ENCODE measurements at regions not wholly inside any gene's neighbourhood (a gene's known extent, or its start where the extent isn't known, plus 50 kb on each side); places are given as distances from the start of the nearest gene placed in this dataset.

DNA sequence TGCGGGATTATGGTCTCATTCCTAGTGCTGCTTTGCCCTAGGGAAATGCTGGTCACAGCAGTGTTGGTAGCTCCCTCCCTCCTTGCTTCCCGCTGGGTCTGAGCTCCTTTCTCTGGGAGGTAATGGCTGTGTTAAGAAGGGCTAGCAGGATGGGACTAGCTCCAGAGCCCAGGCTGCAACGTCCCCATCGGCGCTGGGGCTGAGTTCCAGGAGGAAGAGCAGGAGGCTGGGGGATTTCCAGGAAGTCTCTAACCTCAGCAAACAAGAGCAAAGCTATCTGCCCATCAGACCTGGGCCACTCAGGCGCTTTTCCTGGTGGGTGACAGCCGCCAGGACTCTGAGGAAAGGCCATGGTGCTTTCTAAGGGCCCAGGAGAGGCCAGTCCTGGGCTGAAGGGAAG lies 174.2 kb downstream of the DLL1 start:
- Histone ChIP-seq H3K4me3 (replicated peaks in 1 of 3; ENCODE audit: insufficient read depth in 1 of 3, low read depth in 1 of 3, low read length in 3 of 3) (no peak overlapping the region), H3K27me3 (ENCODE audit: control insufficient read depth in 2 of 2, insufficient read depth in 2 of 2, low read length in 2 of 2) (no peaks in the 10 kb centered on the region), H3K4me2 (ENCODE audit: insufficient read depth, low read length) (no peak overlapping the region), H3K9ac (replicated peaks; ENCODE audit: extremely low read depth, insufficient read depth, low read length) (no peak overlapping the region), H4K20me1 (replicated peaks; ENCODE audit: control insufficient read depth, extremely low read depth, insufficient read depth, low read length) (no peaks in the 10 kb centered on the region), H3K9me3 (replicated peaks; ENCODE audit: control insufficient read depth, insufficient read depth, low read length) (no peaks in the 10 kb centered on the region), H3K36me3 (ENCODE audit: control insufficient read depth in 2 of 2, extremely low read depth in 1 of 2, insufficient read depth in 2 of 2, low read length in 2 of 2) (no peaks in the 10 kb centered on the region), H3K9me1 (replicated peaks; ENCODE audit: control insufficient read depth, extremely low read depth, insufficient read depth, low read length) (no peaks in the 10 kb centered on the region), H3K4me1 (ENCODE audit: control insufficient read depth, extremely low read depth, insufficient read depth, low read length) (no peaks in the 10 kb centered on the region), H3K79me2 (ENCODE audit: control insufficient read depth, insufficient read depth, low read length) (no peaks in the 10 kb centered on the region), H2AFZ (ENCODE audit: low read depth, low read length) (no peak overlapping the region), H3K27ac (ENCODE audit: insufficient read depth, low read depth, low read length) (no peak overlapping the region)
- ChIA-PET POLR2A (no interaction called here), CTCF (no interaction called here)
- FAIRE-seq (no peak), DNase-seq (ENCODE audit: low read depth, low spot score) (no peak)
- dilution Hi-C loops (cut with MboI; ENCODE audit: extremely low pct_ligation_motif_present, low sequenced_read_pairs) (no loop called here), intact Hi-C loops (cut with micrococcal nuclease) (no loop called here)
- TF ChIP-seq FOS (IDR thresholded peaks at IDR 0.05; ENCODE audit: borderline replicate concordance, insufficient read depth, low read length) (no peak), GATA2 (IDR thresholded peaks at IDR 0.05; ENCODE audit: insufficient read depth, insufficient read length, low read depth, low read length) (no peak), JUN (IDR thresholded peaks at IDR 0.05; ENCODE audit: borderline replicate concordance, insufficient read depth, insufficient read length, low read depth) (no peak), MYC (IDR thresholded peaks at IDR 0.05; ENCODE audit: low read depth, low read length) (no peak), POLR2AphosphoS5 (IDR thresholded peaks at IDR 0.05; ENCODE audit: insufficient read depth, low read depth, low read length) (no peak), POLR2A (IDR thresholded peaks at IDR 0.05; ENCODE audit: low read depth, low read length) (no peak), EZH2 (IDR thresholded peaks at IDR 0.05; ENCODE audit: borderline replicate concordance, low read depth, low read length, severe bottlenecking) (no peak)
- TF ChIP-seq, protein P1, sequence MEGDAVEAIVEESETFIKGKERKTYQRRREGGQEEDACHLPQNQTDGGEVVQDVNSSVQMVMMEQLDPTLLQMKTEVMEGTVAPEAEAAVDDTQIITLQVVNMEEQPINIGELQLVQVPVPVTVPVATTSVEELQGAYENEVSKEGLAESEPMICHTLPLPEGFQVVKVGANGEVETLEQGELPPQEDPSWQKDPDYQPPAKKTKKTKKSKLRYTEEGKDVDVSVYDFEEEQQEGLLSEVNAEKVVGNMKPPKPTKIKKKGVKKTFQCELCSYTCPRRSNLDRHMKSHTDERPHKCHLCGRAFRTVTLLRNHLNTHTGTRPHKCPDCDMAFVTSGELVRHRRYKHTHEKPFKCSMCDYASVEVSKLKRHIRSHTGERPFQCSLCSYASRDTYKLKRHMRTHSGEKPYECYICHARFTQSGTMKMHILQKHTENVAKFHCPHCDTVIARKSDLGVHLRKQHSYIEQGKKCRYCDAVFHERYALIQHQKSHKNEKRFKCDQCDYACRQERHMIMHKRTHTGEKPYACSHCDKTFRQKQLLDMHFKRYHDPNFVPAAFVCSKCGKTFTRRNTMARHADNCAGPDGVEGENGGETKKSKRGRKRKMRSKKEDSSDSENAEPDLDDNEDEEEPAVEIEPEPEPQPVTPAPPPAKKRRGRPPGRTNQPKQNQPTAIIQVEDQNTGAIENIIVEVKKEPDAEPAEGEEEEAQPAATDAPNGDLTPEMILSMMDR (IDR thresholded peaks at IDR 0.05; ENCODE audit: extremely low read depth in 1 of 2, insufficient read depth in 1 of 2, low read depth in 1 of 2, low read length in 2 of 2): no peak
- TF ChIP-seq, protein P2, sequence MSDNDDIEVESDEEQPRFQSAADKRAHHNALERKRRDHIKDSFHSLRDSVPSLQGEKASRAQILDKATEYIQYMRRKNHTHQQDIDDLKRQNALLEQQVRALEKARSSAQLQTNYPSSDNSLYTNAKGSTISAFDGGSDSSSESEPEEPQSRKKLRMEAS (IDR thresholded peaks at IDR 0.05; ENCODE audit: insufficient read depth, insufficient read length): no peak
- no TSS peak for BruUV-seq (replicated peaks)
